K562 (cell line): ENCODE measurements at regions not wholly inside any gene's neighbourhood (a gene's known extent, or its start where the extent isn't known, plus 50 kb on each side); places are given as distances from the start of the nearest gene placed in this dataset.

Experiments
- MYC ChIP-seq, 2 experiments: fragments of 250-450 bp in 1 of 2; sonication (Bioruptor Pico) in 1 of 2; IDR thresholded peaks; 2 replicates each; pipeline versions ENCODE4 v1.5.1 to v1.6.1; 2012 to 2021; ENCODE audit warnings: low read depth in 2 of 2, borderline replicate concordance in 1 of 2, improper control_type of control experiment in 1 of 2, low read length in 1 of 2, mild to moderate bottlenecking in 1 of 2, moderate library complexity in 1 of 2
- RBFOX2 ChIP-seq: fragments of 200-400 bp; formaldehyde crosslinking; IDR thresholded peaks from 2 replicates; pipeline ENCODE4 v1.6.1; 2017; ENCODE audit warnings: low read depth, mild to moderate bottlenecking, low read length, moderate library complexity
- ZNF644 ChIP-seq: fragments of 200-800 bp; sonication (Bioruptor generic); IDR thresholded peaks from 2 replicates; pipeline ENCODE4 v1.6.1; 2016; ENCODE audit warnings: low read depth, missing genetic modification characterization, missing compliant biosample characterization

GRCh38 chr2:116224610-116225009, 1589.9 kb upstream of the DDX18 start:
- TF ChIP-seq RBFOX2 (no peak), MYC (IDR thresholded peaks at IDR 0.05; ENCODE audit: low read depth, low read length) (no peak), MYC (CRISPR knock-in tag; IDR thresholded peaks at IDR 0.05; ENCODE audit: borderline replicate concordance, low read depth) (no peak), ZNF644 (tag) (no peak)
